Ramos (cell line): ENCODE measurements at regions not wholly inside any gene's neighbourhood (a gene's known extent, or its start where the extent isn't known, plus 50 kb on each side); places are given as distances from the start of the nearest gene placed in this dataset.

Experiments
- in situ Hi-C: fragments of 300-500 bp; cut with MboI; formaldehyde crosslinking; loops from one replicate; pipeline ENCODE4 v1.14.3; 2022; ENCODE audit warnings: low sequenced_read_pairs; ENCODE audit not compliant: unreplicated experiment

GRCh38 chr17:72578817-72579470 is 458.1 kb downstream of the SOX9 start:
- in situ Hi-C loops: no loop called here

GRCh38 chr17:72579990-72580320 is 459.1 kb downstream of the SOX9 start:
- in situ Hi-C loops: no loop called here

DNA sequence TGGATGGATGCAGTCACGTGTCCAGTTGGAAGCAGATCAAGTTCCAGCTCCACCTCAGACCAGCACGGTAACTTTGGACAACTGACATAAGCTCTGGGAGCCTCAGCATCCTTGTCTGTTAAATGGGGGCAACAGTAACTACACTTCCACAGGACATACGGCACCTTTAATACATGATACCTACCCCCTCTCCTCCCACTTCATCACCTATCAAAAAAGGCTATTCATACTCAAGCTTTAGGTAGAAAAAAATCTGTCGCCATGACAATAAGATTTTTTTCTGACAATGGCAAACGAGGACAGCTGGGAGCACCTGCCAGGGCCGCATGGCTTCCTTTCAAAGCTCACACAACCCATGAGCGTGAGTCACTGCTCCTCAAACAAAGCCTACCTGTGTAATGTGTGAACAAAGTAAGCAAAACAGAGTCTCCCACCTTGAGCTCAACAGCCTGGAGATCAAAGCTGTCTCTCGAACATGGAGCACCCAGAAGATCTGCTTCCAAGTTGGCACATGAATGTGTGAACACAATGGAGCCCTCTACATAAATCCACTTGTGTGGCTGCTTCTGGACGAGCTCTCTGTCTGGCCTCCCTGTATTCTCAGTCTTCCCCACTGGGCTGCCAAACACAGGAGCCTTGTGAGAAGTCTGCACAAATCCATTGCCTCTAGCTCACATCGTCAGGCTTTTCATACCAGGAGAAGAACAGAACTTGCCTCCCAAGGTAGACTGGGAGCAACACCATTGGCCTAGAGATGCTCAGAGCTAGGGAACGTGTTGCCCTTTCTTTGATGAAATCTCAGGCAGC is 459.7 kb downstream of the SOX9 start:
- in situ Hi-C loops: no loop called here

DNA sequence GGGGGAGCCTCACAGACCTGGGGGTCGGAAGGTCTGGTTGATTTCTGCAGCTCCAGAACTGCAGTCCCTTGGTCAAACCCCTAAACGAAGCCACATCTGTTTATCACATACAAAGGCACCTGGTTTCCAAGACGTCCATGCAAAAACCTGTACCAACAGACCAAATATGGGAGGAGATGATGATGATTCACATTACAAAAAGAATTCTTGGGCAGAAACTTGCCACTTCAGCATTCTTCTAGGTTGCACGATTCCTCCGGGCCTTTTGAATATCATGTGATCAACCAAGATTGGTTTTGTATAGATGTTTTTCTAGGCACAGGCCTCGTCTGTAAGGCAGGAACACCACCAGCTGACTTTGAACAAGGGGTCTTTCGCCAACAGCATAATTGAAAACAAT is 466.3 kb downstream of the SOX9 start:
- in situ Hi-C loops: no loop called here

DNA sequence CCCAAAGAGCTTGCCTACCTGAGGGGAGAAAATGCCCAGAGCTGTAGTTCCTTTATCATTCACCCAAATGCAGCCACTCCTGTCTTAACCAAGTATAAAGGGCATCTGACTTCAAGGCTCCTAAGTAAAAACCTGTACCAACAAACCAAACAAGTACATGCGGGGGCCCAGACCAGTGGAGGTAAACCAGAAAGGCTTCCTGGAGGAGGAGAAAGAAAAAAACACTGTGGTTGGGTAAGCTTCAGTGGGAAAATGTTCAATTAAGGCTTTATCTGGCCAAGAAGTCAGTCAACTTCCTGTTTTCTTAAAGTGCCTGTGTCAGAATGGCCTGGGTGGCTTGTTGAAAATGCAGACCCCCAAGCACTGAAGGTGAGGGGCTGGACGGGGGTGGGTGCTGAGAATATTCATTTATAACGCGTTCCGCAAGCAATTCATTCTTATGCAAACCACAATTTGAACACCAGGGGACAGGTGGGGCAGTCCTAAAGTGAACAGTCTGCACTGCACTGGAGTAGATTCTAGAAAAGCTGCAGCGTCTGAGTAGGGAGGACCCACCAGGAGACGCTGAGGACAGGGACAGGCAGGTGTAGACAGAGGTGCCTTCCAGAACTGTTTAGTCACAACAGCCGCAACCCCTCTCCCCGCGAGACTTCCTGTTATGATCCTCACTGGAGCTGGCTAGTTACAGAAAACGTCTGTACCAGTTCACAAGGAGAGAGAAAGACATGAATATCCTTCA is 467.1 kb downstream of the SOX9 start:
- in situ Hi-C loops: no loop called here

- in situ Hi-C loops: no loop called here
Measured at GRCh38 chr17:72588561-72588960, 467.7 kb downstream of the SOX9 start.

DNA sequence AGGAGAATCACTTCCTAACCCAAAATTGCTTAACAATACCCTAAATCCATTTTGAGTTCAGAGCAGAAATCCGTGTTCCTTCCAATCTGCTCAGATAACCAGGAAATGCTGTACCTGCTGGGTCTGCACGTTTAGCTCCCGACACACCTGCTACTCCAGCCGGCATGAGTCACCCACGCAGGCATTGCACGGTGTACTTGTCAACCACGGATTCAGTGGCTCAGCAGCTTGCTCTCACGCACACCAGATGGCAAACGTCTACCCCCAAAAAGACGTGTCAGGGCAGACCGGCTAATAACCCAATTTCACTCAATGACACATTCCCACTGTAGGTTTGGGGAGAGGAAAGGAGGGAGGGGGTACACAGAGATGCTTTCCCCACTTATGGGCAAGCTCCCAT is 468.1 kb downstream of the SOX9 start:
- in situ Hi-C loops: no loop called here

GRCh38 chr17:72590382-72590781 is 469.6 kb downstream of the SOX9 start:
- in situ Hi-C loops: no loop called here

DNA sequence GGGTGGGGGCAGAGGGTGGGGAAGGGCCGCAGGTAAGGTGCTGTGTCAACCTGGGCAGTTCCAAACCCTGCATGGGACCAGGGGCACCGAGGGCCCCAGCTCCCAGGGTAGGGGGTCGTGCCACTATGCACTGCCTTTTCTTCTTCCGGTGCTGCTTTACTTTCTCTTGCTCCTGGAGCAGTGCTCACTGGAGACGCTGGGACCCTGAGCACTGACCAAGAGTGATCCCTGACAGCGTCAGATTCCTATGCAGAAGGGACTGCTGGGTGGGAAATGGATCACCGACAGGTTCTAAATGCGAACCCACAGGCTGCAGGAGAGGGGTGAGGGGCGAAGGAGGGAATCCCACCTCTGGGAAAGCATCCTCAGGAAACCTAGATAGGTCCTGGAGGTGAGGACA is 470.1 kb downstream of the SOX9 start:
- in situ Hi-C loops: no loop called here

DNA sequence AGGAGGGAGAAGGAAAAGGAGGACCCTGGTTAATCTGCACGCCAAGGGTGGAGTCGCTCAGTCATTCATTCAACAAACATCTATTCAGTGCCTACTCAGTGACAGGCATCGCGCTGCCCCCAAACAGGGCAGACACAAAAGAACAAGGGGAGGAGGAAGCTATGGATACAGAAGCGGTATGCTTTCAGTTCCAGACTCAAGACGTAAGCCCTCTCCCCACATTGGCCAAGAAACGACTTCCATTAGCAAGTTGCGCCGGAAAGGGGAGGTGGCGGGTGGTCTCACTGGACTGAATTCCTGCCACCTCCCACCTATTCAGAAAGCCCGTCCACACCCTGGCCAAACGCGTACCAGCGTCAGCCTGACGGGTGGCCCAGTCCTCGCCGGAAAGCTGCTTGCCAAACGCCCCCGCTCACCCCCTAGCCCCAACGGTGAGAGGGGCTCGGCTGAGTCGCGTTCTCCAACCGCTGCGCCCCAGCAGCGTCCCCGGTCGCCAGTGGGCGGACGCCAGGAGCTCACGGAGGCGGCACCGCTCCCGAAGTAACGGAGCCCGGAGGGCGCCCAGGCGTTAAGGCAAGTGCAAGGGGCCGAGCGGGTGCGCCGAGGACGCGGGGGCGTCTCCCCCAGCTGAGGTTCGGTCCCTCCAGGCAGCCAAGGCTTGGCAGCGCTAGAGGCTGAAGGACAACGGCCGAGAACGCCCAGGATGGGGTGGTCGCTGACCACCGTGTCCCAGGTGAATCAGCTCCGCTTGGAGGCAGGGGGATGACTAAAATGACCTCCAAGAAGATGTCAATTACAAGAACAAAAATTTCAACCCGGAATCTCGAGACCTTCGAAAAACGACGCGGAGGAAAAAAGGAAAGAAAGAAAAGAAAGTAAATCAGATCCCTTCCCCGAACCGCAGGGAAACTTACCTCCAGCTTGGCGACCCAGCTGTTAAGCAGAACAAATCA is 470.7 kb downstream of the SOX9 start:
- in situ Hi-C loops: no loop called here

GRCh38 chr17:72592242-72592966 is 471.6 kb downstream of the SOX9 start:
- in situ Hi-C loops: no loop called here

- in situ Hi-C loops: no loop called here
Measured at GRCh38 chr17:72592967-72593325, 472.1 kb downstream of the SOX9 start.

- in situ Hi-C loops: no loop called here
Measured at GRCh38 chr17:72594248-72594647, 473.4 kb downstream of the SOX9 start.
